GM12878 (cell line): ENCODE measurements at regions not wholly inside any gene's neighbourhood (a gene's known extent, or its start where the extent isn't known, plus 50 kb on each side); places are given as distances from the start of the nearest gene placed in this dataset.

Experiments
- ATAC-seq: fragments of 200-7000 bp; cut with Tn5 transposase; 3 replicates; pipeline ENCODE4 v1.9.1; 2020; ENCODE audit warnings: mild to moderate bottlenecking, moderate library complexity
- BruUV-seq: library from RNA; stranded (reverse); fragments of 400-500 nt; replicated peaks from 2 replicates; lab custom pipeline; 2021; lab: Mats Ljungman, UMichigan
- CTCF ChIA-PET: fragments of 300-600 bp; sonication (Branson Sonifier 250); formaldehyde crosslinking; extraction: SDS; loops from one replicate; lab custom pipeline; 2021; ENCODE audit warnings: inconsistent platforms; lab: Yijun Ruan, JAX
- POLR2A ChIA-PET: fragments of 350-600 bp; formaldehyde crosslinking; extraction: SDS; loops from one replicate; lab custom pipeline; 2021; ENCODE audit warnings: inconsistent platforms; lab: Charles Lee
- RAD21 ChIA-PET: fragments of 300-600 bp; sonication (Branson Sonifier 250); formaldehyde crosslinking; loops from one replicate; lab custom pipeline; 2023; ENCODE audit warnings: antibody characterized with exemption; ENCODE audit not compliant: unreplicated experiment; lab: Charles Lee
- SMC1A ChIA-PET: fragments of 300-600 bp; sonication (Branson Sonifier 250); formaldehyde crosslinking; loops from one replicate; lab custom pipeline; 2023; ENCODE audit not compliant: unreplicated experiment, uncharacterized antibody; lab: Charles Lee
- DNase-seq: peaks from one replicate; pipeline ENCODE4 v3.0.0-alpha.2; 2011; ENCODE audit warnings: low read depth, low spot score
- FAIRE-seq: peaks from 3 replicates; lab custom pipeline; 2011; peaks lifted over from hg19 to GRCh38; lab: Jason Lieb, UNC
- H2AFZ ChIP-seq: 2 replicates; pipeline ENCODE4 v1.6.0; 2011; ENCODE audit warnings: low read depth, low read length, control low read depth; ENCODE audit not compliant: control insufficient read depth
- H3K27ac ChIP-seq: 2 replicates; pipeline ENCODE4 v1.5.1; 2011; ENCODE audit warnings: control low read depth; ENCODE audit not compliant: control insufficient read depth, insufficient read depth
- H3K27me3 ChIP-seq, 2 experiments: replicated peaks in 1 of 2; 2 replicates each; pipeline versions ENCODE4 v1.6.0 to v1.6.1; 2011; ENCODE audit warnings: low read length in 1 of 2; ENCODE audit not compliant: control insufficient read depth in 2 of 2, insufficient read depth in 2 of 2
- H3K36me3 ChIP-seq, 2 experiments: 2 replicates each; pipeline ENCODE4 v1.5.1; 2011; ENCODE audit warnings: low read length in 1 of 2; ENCODE audit not compliant: control insufficient read depth in 2 of 2, insufficient read depth in 2 of 2
- H3K4me1 ChIP-seq: 2 replicates; pipeline ENCODE4 v1.6.1; 2011; ENCODE audit warnings: mild to moderate bottlenecking, low read length, moderate library complexity, mixed read lengths; ENCODE audit not compliant: control insufficient read depth, insufficient read depth
- H3K4me2 ChIP-seq: 2 replicates; pipeline ENCODE4 v1.6.0; 2011; ENCODE audit warnings: control low read depth; ENCODE audit not compliant: control insufficient read depth, insufficient read depth
- H3K4me3 ChIP-seq: fragments of 200-600 bp; sonication (generic); 2 replicates; pipeline ENCODE4 v1.5.1; 2016
- H3K79me2 ChIP-seq: 2 replicates; pipeline ENCODE4 v1.6.0; 2011; ENCODE audit warnings: low read length; ENCODE audit not compliant: control insufficient read depth, insufficient read depth
- H3K9ac ChIP-seq: 2 replicates; pipeline ENCODE4 v1.8.0; 2011; ENCODE audit warnings: low read length, control low read depth, mixed read lengths; ENCODE audit not compliant: control insufficient read depth, insufficient read depth
- H3K9me3 ChIP-seq: replicated peaks from 3 replicates; pipeline ENCODE4 v1.5.1; 2011; ENCODE audit warnings: mild to moderate bottlenecking, low read length; ENCODE audit not compliant: control insufficient read depth, insufficient read depth
- H4K20me1 ChIP-seq: 2 replicates; pipeline ENCODE4 v1.6.0; 2011; ENCODE audit not compliant: control insufficient read depth, insufficient read depth
- CBX3 ChIP-seq: fragments of 200-600 bp; sonication (generic); IDR thresholded peaks from 2 replicates; pipeline ENCODE4 v1.6.1; 2016; ENCODE audit warnings: low read depth, borderline replicate concordance
- CHD1 ChIP-seq: IDR thresholded peaks from 2 replicates; pipeline ENCODE4 v1.6.1; 2012; ENCODE audit warnings: low read depth, low read length, improper control_type of control experiment
- DPF2 ChIP-seq: fragments of 450-650 bp; IDR thresholded peaks from 2 replicates; pipeline ENCODE4 v1.6.1; 2017; ENCODE audit warnings: mild to moderate bottlenecking
- KDM1A ChIP-seq: fragments of 200-600 bp; sonication (generic); IDR thresholded peaks from 2 replicates; pipeline ENCODE4 v1.6.1; 2016; ENCODE audit warnings: borderline replicate concordance
- MTA2 ChIP-seq: fragments of 450-650 bp; IDR thresholded peaks from 2 replicates; pipeline ENCODE4 v1.6.1; 2016; ENCODE audit warnings: low read depth, mild to moderate bottlenecking, moderate library complexity
- STAT3 ChIP-seq: IDR thresholded peaks from 2 replicates; pipeline ENCODE4 v1.6.1; 2011; ENCODE audit warnings: low read depth, low read length, improper control_type of control experiment
- ZNF622 ChIP-seq: fragments of 450-650 bp; IDR thresholded peaks from 2 replicates; pipeline ENCODE4 v1.6.1; 2017; ENCODE audit warnings: mild to moderate bottlenecking, inconsistent platforms
- WGBS: methylation state at CpG from one replicate; pipeline ENCODE4 v1.1.6; 2016; ENCODE audit warnings: low lambda C conversion rate; ENCODE audit not compliant: insufficient replicate concordance, insufficient coverage; ENCODE audit errors: missing lambda C conversion rate; 5-methylcytosine and 5-hydroxymethylcytosine counted together
- in situ Hi-C: fragments of 300-500 bp; cut with MboI; formaldehyde crosslinking; loops from 9 replicates; pipeline ENCODE4 v1.14.3; 2018; ENCODE audit warnings: mixed read lengths
- intact Hi-C: fragments of 100-400 bp; cut with micrococcal nuclease; formaldehyde crosslinking; loops from one replicate; pipeline ENCODE4 v1.14.2; 2022; ENCODE audit not compliant: unreplicated experiment
- TF ChIP-seq, protein P1 (sequence below): IDR thresholded peaks from 2 replicates; pipeline ENCODE4 v1.6.1; 2012; ENCODE audit warnings: low read depth, low read length, improper control_type of control experiment
- TF ChIP-seq, protein P2 (sequence below): IDR thresholded peaks from 2 replicates; pipeline ENCODE4 v1.6.1; 2012; ENCODE audit warnings: low read depth, low read length, improper control_type of control experiment
- TF ChIP-seq, protein P3 (sequence below): fragments of 450-650 bp; IDR thresholded peaks from 2 replicates; pipeline ENCODE4 v1.6.1; 2017; ENCODE audit warnings: low read depth, mild to moderate bottlenecking, moderate library complexity

DNA sequence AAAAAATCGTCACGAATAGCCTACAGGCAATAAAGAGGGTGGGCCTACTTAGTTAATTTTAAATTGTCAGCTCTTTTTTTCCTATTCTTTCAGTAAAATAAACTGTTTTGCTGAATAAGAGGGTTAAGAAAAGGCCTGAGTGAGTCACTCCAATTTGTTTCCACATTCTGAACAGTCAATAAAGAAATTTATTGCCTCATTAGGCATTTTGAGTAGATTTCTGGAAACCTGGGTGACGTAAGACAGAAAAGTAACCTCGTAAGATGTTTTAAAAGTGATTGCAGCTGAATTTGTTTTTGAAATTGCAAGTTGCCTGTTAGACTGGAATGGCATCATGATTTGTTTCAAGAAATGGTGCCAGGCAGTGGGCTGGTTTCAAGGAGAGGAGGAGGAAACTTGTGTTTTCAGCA lies 439.3 kb downstream of the USP25 start:
- ChIA-PET CTCF (no interaction called here), SMC1A (no interaction called here), POLR2A (no interaction called here), RAD21 (no interaction called here)
- Histone ChIP-seq H3K27ac (no peak overlapping the region), H3K9ac (no peak overlapping the region), H2AFZ (no peak overlapping the region), H3K27me3 (no peaks in the 10 kb centered on the region), H3K4me1 (no peaks in the 10 kb centered on the region), H3K4me3 (no peak overlapping the region), H3K9me3 (no peaks in the 10 kb centered on the region), H4K20me1 (no peaks in the 10 kb centered on the region), H3K4me2 (no peak overlapping the region), H3K36me3 (no peaks in the 10 kb centered on the region), H3K79me2 (no peaks in the 10 kb centered on the region)
- 28% methylated on average over 4 of the region's 4 CpGs for WGBS
- DNase-seq (no peak), ATAC-seq (no peak), FAIRE-seq (no peak)
- intact Hi-C loops: no loop called here
- in situ Hi-C loops: no loop called here
- no TSS peak for BruUV-seq
- TF ChIP-seq ZNF622 (no peak), MTA2 (no peak), KDM1A (no peak), CHD1 (no peak), DPF2 (no peak), CBX3 (no peak), STAT3 (no peak)
- TF ChIP-seq, protein P1, sequence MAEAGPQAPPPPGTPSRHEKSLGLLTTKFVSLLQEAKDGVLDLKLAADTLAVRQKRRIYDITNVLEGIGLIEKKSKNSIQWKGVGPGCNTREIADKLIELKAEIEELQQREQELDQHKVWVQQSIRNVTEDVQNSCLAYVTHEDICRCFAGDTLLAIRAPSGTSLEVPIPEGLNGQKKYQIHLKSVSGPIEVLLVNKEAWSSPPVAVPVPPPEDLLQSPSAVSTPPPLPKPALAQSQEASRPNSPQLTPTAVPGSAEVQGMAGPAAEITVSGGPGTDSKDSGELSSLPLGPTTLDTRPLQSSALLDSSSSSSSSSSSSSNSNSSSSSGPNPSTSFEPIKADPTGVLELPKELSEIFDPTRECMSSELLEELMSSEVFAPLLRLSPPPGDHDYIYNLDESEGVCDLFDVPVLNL: no peak
- TF ChIP-seq, protein P2, sequence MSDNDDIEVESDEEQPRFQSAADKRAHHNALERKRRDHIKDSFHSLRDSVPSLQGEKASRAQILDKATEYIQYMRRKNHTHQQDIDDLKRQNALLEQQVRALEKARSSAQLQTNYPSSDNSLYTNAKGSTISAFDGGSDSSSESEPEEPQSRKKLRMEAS: no peak
- TF ChIP-seq, protein P3, sequence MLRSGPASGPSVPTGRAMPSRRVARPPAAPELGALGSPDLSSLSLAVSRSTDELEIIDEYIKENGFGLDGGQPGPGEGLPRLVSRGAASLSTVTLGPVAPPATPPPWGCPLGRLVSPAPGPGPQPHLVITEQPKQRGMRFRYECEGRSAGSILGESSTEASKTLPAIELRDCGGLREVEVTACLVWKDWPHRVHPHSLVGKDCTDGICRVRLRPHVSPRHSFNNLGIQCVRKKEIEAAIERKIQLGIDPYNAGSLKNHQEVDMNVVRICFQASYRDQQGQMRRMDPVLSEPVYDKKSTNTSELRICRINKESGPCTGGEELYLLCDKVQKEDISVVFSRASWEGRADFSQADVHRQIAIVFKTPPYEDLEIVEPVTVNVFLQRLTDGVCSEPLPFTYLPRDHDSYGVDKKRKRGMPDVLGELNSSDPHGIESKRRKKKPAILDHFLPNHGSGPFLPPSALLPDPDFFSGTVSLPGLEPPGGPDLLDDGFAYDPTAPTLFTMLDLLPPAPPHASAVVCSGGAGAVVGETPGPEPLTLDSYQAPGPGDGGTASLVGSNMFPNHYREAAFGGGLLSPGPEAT: no peak
